ENCODE measurements at regions not wholly inside any gene's neighbourhood (a gene's known extent, or its start where the extent isn't known, plus 50 kb on each side); places are given as distances from the start of the nearest gene placed in this dataset.
"Not testable (repeated sequence)": the region's sequence is repeated elsewhere in the genome, so short reads cannot be mapped to it uniquely, and the experiment has no call there.

DNA sequence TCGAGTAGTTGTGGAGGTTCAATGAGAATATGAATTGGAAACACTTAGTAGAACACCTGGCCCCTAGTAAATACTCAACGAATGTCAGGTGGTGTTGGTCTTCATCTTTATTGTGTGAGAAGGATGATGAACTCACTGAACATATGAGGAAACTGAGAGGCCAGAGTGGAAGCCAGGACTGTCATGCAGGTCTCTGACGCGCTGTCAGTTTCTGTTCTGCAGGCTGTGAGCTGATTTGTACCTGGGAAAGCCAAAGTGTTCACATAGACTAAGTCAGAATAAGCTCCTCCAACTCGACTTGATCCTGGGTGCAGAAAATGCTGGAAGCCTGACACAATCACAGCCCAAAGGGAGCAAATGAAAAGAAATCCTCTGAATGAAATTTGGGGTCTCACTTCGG lies 222.2 kb downstream of the LY86 start:
- DNase-seq (ENCODE audit: low read depth in 2 of 2, low spot score in 1 of 2), result no peak

GRCh38 chr6:6811128-6812009 lies 222.8 kb downstream of the LY86 start:
- no peak for DNase-seq (ENCODE audit: low read depth in 2 of 2, low spot score in 1 of 2)

- no peak for DNase-seq (ENCODE audit: low read depth in 2 of 2, low spot score in 1 of 2)
These were observed 223.9 kb downstream of the LY86 start for GRCh38 chr6:6812427-6812826.

DNA sequence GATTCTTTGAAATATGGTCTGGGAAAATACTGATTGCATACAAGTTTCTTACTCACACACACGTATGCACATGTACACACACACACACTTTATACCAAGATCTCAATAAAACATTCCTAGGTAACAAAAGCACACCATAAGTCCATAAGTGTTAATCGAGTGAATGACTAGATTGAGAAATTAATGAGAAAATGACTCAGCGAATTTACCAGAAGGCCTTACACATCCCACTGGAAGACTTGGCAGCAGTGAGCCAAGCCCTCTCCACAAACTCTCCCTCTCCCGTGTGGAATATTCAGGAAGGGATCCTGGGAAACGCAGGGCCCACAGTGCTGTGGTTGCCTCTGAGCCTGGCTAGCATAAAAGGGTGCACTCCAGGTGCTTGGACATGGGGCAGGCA lies 227.2 kb downstream of the LY86 start:
- no peak for DNase-seq (ENCODE audit: low read depth in 2 of 2, low spot score in 1 of 2)

GRCh38 chr6:6816716-6817115 lies 228.2 kb downstream of the LY86 start:
- no peak for DNase-seq (ENCODE audit: low read depth in 2 of 2, low spot score in 1 of 2)

- no peak for DNase-seq (ENCODE audit: low read depth in 2 of 2, low spot score in 1 of 2)
These were observed 229.6 kb downstream of the LY86 start for GRCh38 chr6:6818078-6818639.

DNA sequence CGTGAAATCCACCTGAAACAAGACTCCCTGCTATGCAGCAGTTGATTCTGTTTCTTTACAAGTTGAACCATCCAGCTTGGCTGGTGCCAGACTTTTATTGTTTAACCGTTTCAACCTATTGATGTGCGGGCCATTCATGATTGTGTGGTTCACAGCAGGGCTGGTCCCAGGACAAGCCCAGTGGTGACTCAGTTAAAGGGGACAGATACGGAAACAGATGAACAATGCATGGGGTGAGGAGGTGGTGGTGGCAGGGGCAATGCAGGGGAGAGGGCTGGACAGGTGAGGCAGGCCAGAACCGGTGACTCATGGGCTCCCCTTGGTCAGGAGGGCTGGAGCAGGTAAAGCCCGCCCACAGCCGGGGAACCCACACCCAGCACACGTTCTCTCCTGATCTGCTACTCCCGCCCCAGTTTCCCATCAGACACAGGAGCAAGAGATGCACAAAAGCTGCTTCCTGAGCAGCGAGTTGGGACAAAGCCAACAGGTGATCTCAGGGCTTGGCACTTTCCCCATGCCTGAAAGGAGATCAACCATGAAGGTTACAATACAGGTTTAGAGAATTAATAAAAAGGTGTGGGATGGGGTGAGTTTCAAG lies 232.2 kb downstream of the LY86 start:
- no peak for DNase-seq (ENCODE audit: low read depth in 2 of 2, low spot score in 1 of 2)

DNA sequence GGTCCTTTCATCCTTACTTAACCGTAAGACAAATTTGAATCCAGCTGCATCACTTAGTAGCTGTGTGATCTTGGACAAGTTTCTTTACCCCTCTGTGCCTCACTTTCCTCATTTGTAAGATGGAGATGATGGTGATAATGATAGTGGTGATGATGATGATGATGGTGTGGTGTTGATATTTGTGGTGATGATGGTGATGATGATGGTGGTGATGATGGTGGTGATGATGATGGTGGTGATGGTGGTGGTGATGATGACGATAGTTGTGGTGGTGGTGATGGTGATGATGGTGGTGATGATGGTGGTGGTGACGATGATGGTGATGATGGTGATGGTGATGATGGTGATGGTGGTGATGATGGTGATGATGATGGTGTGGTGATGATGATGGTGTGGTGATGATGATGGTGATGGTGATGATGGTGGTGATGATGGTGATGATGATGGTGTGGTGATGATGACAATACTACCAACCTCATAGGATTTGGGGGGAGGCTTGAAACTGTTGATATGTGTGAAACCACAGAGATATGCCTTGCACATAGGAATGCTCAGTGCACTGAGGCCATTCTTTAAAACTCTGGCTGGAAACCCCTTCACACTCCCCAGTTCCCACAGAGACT lies 233.2 kb downstream of the LY86 start:
- no peak for DNase-seq (ENCODE audit: low read depth in 2 of 2, low spot score in 1 of 2)

DNA sequence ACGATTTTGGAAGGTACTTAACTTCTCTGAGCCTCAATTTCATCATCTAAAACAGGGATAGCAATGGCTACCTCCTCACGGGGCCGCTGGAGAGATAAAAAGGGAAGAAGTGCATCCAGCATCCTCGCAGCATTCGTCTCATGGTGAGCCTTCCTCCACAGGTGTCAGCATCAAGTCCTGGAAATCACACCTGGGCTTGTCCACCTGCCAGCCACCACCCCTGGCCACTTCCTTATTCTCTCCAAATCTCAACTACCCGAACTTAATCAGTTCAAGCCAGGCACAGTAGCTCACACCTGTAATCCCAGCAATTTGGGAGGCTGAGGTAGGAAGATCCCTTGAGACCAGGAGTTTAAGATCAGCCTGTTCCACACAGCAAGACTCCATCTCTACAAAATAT lies 234.5 kb downstream of the LY86 start:
- no peak for DNase-seq (ENCODE audit: low read depth in 2 of 2, low spot score in 1 of 2)

GRCh38 chr6:6823568-6824224 lies 235.2 kb downstream of the LY86 start:
- no peak for DNase-seq (ENCODE audit: low read depth in 2 of 2, low spot score in 1 of 2)

GRCh38 chr6:6824381-6824780 lies 235.9 kb downstream of the LY86 start:
- DNase-seq (ENCODE audit: low read depth in 2 of 2, low spot score in 1 of 2), result no peak

DNA sequence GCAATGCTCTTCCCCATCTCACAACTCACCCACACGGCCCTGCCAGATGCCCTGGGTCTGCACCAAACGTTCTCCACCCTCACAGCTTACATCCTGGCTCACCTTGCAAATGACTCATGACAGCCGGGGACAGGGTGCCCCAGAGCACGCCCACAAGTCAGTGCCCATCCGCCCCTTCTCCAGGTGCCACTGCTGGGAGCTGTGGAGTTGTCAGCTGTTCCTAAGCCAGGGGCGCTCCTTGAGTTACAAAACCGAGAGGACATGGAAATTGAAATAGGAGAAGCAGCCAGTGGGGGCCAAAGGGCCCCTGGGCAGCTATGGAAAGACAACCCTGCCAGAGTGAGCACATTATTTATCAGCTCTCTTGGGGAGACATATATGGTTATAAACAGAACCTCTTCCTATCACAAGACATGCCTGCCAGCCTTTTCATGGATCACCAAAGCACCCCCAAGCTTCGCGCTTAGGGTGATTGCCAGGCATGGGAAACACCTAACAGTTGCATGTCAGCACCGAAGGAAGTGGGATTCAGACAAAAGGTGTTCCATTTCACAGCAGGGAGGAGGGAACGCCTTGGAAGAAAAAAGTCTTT lies 236.8 kb downstream of the LY86 start:
- DNase-seq (ENCODE audit: low read depth in 2 of 2, low spot score in 1 of 2), result no peak

- DNase-seq (ENCODE audit: low read depth in 2 of 2, low spot score in 1 of 2), result no peak
These were observed 237.8 kb downstream of the LY86 start for GRCh38 chr6:6826095-6826901.

DNA sequence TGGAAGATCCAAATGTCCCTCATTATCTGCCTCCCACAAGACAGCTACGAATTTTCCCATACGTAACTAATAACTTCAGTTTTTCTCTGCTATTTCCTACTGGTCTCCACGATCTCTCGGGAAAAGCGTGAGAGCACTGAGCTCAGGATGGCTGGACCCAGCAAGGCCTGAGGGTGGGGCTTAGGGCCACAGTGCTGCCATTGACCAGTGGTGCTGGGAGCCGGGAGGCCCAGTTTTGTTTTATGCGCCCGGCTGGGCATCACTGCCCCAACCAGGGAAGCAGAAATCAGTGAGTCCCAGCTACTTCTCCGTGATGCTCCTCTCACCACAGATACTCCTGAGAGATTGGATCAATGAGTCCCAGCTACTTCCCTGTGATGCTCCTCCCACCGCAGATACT lies 238.4 kb downstream of the LY86 start:
- DNase-seq (ENCODE audit: low read depth in 2 of 2, low spot score in 1 of 2), result no peak

DNA sequence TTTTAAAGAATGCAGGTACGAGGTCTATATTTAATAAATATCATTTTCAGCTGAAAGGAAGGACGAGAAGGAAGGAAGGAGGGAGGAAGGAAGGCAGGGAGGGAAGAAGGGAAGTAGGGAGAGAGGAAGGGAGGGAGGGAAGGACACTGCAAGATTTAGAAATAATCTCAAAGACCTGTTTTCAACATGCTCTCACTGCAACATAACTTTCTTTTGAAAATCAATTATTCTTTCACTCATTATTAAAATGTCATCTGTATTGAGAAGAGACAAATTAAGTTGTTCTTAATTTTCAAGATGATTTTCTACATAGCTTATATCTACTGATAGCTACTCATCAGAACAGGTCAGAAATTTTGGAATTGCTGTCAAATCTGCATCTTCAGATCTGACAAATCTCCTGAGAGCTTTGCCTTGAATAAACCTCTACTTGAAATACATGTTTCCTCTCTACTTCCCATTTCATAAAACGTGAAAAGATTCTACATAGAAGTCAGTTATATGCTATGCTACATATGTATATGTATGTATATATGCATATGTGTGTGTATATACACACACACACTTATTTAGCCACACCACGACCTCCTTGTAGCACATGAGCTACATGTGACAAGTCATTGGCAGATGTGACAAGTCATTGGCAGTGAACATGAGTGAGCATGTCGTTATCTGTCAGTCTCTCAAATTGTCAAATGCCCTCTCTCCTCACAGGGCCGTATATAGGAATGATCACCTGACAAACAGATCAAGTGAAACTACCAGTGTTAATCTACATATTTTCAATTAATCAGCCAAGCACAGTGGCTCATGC lies 241.6 kb downstream of the LY86 start:
- DNase-seq (ENCODE audit: low read depth in 2 of 2, low spot score in 1 of 2), result no peak

GRCh38 chr6:6830686-6831063 lies 242.2 kb downstream of the LY86 start:
- DNase-seq (ENCODE audit: low read depth in 2 of 2, low spot score in 1 of 2), result not testable (repeated sequence)

DNA sequence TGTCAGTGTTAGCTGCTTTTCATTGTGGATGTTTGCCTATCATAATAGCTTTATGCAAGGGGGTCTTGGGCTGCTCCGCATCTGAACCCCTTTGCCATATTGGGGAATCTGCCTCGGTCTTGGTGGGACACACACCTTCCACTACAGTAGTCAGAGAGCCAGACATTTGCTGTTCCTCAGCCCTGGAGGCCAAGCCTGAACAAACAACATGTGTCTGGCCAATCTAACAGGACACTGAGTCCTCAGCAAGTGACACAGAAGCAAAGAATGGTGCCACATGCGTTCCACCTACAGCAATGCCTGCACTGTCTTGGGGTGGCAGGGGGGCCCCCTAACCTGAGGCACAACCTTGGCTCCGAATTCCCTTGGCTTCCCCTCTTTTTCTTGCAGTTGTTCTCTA lies 243.9 kb downstream of the LY86 start:
- DNase-seq (ENCODE audit: low read depth in 2 of 2, low spot score in 1 of 2), result no peak

DNA sequence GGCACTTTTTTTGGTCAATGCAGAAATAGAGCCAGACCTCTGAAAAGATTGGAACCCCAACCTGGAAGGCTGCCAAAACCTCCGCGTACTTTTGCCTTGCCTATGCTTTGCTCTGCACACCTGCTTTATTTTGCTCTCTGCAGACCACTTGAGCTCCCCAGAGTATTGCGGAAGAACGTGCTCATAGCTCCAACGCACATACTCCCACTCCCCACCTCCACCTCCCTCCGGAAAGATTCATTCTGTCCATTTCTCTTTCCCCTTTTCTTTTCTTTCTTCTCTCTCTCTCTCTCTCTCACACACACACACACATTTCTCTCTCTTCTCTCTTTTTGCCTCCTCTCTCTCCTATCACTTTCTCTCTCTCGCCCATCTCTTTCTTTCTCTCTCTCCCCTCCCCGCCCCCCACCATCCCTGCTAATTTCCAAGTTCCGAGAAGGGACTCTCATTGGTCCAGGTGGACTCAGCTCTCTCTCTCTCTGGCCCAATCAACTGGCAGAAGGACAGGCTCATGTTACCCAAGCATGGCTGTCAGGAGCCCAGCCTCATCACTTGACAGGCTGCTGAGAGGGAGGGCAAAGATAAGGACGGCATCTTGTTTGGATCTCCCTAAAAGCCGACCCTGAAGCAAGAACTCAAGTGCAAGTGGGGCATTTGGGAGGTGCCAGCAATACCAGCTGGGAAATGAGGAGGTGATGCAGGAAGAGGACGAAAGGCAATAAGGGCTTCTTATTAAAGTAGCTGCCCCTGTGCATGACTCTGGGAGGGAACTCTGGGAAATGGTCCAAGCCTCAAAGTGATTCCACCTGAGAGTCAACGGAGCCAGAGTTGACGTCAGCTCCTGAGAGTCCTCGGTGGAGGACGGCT lies 246.1 kb downstream of the LY86 start:
- DNase-seq (ENCODE audit: low read depth in 2 of 2, low spot score in 1 of 2), result no peak

GRCh38 chr6:6835223-6835503 lies 246.6 kb downstream of the LY86 start:
- DNase-seq (ENCODE audit: low read depth in 2 of 2, low spot score in 1 of 2), result no peak

Measured in stimulated activated CD8-positive, alpha-beta memory T cell treated with anti-CD3 and anti-CD28 coated beads, Interleukin-4, amount 100 ng/mL, for 1 hour (primary cell).